ENCODE measurements at regions not wholly inside any gene's neighbourhood (a gene's known extent, or its start where the extent isn't known, plus 50 kb on each side); places are given as distances from the start of the nearest gene placed in this dataset.
A peak's percentile ranks its signal among the peaks of the same experiment; 100 is the strongest.

DNA sequence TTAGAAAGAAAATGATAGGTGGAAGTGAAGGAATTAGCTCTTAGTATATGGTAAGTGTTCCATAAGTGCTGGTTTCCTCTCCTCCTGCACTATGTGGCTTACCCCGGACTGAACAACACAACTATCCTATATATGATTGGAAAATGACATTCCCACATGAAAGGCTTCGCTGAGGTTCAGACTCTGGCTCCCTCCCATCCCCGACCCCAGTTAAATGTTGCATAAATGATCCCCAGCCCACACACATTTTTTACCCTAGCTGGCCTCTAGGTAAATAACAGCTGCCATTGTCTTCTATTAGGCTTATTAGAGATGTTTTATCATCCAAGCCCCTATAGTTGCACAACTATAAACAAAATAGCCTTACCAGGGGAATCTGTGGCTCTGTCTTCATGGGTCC, 495.6 kb upstream of the CDH11 start:
- in situ Hi-C loops (cut with HindIII; ENCODE audit: low sequenced_read_pairs) = no loop called here
- no peak for DNase-seq (ENCODE audit: low read depth, low spot score)
- no peak overlapping the region for H3K4me3 ChIP-seq (ENCODE audit: low read depth, low read length)
- TF ChIP-seq, protein P1, sequence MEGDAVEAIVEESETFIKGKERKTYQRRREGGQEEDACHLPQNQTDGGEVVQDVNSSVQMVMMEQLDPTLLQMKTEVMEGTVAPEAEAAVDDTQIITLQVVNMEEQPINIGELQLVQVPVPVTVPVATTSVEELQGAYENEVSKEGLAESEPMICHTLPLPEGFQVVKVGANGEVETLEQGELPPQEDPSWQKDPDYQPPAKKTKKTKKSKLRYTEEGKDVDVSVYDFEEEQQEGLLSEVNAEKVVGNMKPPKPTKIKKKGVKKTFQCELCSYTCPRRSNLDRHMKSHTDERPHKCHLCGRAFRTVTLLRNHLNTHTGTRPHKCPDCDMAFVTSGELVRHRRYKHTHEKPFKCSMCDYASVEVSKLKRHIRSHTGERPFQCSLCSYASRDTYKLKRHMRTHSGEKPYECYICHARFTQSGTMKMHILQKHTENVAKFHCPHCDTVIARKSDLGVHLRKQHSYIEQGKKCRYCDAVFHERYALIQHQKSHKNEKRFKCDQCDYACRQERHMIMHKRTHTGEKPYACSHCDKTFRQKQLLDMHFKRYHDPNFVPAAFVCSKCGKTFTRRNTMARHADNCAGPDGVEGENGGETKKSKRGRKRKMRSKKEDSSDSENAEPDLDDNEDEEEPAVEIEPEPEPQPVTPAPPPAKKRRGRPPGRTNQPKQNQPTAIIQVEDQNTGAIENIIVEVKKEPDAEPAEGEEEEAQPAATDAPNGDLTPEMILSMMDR (IDR thresholded peaks at IDR 0.05; ENCODE audit: low read depth, low read length) = no peak

DNA sequence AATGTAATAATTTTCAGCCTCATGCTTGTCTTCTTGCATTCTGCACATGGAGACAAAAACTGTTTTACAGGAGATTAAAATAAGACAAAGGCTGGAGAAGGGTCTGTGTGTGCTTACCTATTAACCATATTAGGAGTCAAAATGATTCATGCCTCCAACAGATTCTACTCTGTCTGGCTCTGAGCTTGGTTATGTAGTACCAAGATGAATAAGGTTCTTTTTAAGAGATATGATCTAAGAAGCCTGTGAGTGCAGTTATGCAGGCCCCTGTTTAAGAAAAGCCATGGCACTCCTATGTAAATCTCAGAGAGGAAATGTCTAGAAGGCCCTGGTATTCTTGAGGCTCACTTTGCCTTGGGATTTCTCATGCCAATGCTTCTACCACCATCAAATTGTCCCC, 486.6 kb upstream of the CDH11 start:
- TF ChIP-seq, protein P1 (IDR thresholded peaks at IDR 0.05; ENCODE audit: low read depth, low read length) = no peak
- no peak overlapping the region for H3K4me3 ChIP-seq (ENCODE audit: low read depth, low read length)
- in situ Hi-C loops (cut with HindIII; ENCODE audit: low sequenced_read_pairs) = no loop called here
- no peak for DNase-seq (ENCODE audit: low read depth, low spot score)

DNA sequence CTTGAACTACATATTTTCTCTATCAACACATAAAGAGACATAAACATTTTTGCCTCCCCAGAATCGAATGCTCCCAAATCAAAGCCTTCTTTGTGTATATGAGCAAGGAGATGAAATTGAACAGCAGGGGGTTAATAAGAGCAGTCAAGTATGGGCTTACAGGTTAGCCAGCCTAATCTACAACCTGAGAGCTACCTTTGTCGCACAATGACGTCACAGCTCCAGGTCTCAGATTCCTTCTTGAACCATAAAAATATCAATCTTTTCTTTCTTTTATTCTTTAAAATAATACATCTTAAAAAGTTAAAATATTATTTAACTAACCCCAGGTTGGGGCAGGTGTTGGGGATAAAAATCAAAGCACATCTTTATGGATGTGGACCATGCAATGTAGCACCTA, 482.9 kb upstream of the CDH11 start:
- in situ Hi-C loops (cut with HindIII; ENCODE audit: low sequenced_read_pairs) = no loop called here
- no peak overlapping the region for H3K4me3 ChIP-seq (ENCODE audit: low read depth, low read length)
- TF ChIP-seq, protein P1 (IDR thresholded peaks at IDR 0.05; ENCODE audit: low read depth, low read length) = no peak
- DNase-seq (ENCODE audit: low read depth, low spot score) = no peak

DNA sequence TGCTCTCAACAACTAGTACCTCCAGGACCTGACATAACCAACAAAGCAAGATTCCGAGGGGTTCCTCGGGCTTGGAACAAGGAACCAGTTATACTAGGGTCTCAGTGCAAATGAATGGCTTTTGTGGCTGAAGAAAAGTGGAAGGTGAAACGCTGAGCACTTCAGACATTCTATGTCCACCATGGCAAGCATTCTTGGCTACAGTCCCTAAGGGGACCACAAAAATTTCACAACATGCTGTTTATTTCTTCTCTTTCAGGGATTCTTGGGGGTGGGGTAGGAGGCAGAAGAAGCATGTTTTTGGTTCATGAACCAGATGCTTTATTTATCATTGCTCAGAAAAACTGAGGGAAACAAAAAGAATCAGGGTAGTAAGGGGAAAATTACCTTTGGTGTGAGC, 479.9 kb upstream of the CDH11 start:
- in situ Hi-C loops (cut with HindIII; ENCODE audit: low sequenced_read_pairs) = no loop called here
- peak; percentile 40 for DNase-seq (ENCODE audit: low read depth, low spot score)
- H3K4me3 ChIP-seq (ENCODE audit: low read depth, low read length) = no peak overlapping the region
- TF ChIP-seq, protein P1 (IDR thresholded peaks at IDR 0.05; ENCODE audit: low read depth, low read length) = no peak

DNA sequence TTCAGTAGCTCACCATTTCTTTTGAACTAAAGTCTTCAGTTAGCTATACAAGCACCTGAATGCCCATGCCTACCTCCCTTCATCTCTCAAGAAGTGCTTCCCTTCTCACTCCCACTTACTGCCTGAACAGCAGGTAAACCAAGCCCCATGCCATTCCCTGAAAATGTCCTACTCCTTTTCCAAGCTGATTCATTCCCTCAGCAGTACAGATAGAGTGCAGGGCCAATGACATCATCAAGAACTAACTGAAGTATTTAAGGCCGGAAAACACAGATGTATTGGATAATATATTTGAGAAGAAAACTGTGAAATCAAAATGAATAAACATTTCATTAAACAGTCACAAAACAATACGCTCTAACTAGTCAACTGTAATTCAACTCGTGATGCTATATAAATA, 478.8 kb upstream of the CDH11 start:
- DNase-seq (ENCODE audit: low read depth, low spot score) = peak; percentile 15
- in situ Hi-C loops (cut with HindIII; ENCODE audit: low sequenced_read_pairs) = no loop called here
- TF ChIP-seq, protein P1 (IDR thresholded peaks at IDR 0.05; ENCODE audit: low read depth, low read length) = no peak
- no peak overlapping the region for H3K4me3 ChIP-seq (ENCODE audit: low read depth, low read length)

DNA sequence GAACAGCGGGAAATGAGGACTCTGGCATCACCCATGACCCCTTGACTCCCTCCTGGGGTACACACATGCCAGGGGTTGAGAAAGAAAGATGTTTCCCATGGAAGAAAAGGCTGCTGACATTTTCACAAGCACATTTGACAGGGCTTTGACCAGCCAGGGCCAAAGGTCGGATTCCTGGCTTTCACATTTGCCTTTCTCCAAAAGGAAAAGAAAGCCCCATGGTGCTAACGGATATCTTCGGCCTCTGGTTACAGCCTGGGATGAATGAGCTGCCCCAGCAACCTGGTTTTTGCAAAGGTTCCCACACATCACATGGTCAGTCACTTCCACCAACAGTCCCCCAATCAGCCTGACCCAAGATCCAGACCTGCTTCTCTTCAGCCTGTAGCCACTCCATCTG, 478.2 kb upstream of the CDH11 start:
- TF ChIP-seq, protein P1 (IDR thresholded peaks at IDR 0.05; ENCODE audit: low read depth, low read length) = no peak
- in situ Hi-C loops (cut with HindIII; ENCODE audit: low sequenced_read_pairs) = no loop called here
- no peak for DNase-seq (ENCODE audit: low read depth, low spot score)
- no peak overlapping the region for H3K4me3 ChIP-seq (ENCODE audit: low read depth, low read length)

DNA sequence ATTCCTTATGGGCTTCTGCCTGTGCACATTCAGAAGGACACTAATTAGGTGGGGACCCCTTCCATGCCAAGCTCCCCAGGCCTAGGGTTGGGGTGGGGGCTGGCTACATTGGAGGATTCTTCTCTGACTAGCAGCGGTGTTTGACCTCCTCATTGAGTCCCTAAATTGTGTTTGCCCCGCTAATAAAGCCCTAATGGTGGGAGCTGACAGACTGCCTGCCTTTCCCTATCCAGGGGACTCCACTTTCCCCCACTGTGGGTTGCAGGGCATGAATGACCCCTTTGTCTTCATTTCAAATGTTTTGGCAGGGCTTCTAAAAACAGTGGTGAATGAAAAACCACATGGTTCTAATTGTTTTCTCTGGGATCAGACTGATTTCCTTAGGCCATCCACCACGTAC, 476.8 kb upstream of the CDH11 start:
- no peak for DNase-seq (ENCODE audit: low read depth, low spot score)
- H3K4me3 ChIP-seq (ENCODE audit: low read depth, low read length) = no peak overlapping the region
- in situ Hi-C loops (cut with HindIII; ENCODE audit: low sequenced_read_pairs) = no loop called here
- TF ChIP-seq, protein P1 (IDR thresholded peaks at IDR 0.05; ENCODE audit: low read depth, low read length) = no peak
